GM06990 (cell line): ENCODE measurements at regions not wholly inside any gene's neighbourhood (a gene's known extent, or its start where the extent isn't known, plus 50 kb on each side); places are given as distances from the start of the nearest gene placed in this dataset.

Experiments
- DNase-seq: peaks from one replicate; pipeline ENCODE4 v3.0.0-alpha.2; 2011; ENCODE audit not compliant: insufficient read length; ENCODE audit errors: extremely low read depth
- H3K27me3 ChIP-seq: replicated peaks from 2 replicates; pipeline ENCODE4 v1.6.0; 2011; ENCODE audit warnings: low read length; ENCODE audit not compliant: control insufficient read depth, insufficient read depth
- H3K36me3 ChIP-seq: 2 replicates; pipeline ENCODE4 v1.5.1; 2011; ENCODE audit warnings: low read length; ENCODE audit not compliant: control insufficient read depth, insufficient read depth
- H3K4me3 ChIP-seq: replicated peaks from 2 replicates; pipeline ENCODE4 v1.5.1; 2011; ENCODE audit warnings: low read depth, mild to moderate bottlenecking, control low read depth, low read length
- TF ChIP-seq, protein P1 (sequence below): IDR thresholded peaks from 2 replicates; pipeline ENCODE4 v1.5.1; 2011; ENCODE audit warnings: low read length, control low read depth, mild to moderate bottlenecking, inconsistent platforms; ENCODE audit not compliant: insufficient read depth, poor library complexity, severe bottlenecking

DNA sequence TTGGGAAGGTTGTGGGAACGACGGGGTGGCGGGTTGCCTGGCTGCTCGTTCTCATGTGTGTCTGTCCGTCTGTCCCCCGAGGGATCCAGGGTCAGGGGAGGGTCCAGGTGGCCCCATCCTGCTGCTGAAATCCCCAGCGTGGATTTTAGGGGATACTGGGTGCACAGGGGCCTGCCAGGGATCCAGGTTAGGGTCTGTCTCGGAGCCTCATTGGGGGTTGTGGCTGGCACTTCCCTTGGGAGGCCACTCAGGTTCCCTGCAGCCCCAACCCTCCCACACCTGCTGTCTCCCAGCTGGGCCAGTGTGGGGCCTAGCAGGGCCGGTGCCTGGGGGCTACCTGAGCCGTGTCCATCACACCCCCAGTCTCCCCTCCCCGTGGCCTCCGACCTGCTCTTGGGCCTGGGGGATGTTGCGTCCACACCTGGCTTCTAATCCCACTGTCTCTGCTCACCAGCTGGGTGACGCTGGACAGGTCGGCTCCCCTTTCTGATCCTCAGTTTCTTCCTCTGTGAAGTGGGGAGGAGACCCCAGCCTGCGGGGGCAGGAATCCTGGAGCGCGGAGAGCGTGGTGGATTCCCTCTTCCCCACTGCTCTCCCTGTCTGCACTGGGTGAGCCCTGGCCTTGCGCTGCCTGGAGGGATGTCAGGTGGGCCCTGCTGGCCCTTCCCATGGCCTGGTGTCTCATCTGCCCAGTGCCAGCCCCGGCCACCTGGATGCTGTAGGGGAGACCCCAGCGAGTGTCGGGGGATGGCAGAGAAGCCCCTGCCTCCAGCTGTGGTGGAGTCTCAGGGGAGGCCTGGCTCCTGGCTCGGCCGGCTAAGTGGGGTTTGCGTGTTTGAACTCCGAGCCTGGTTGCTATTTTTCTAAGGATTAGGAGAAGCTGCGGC lies 81.6 kb downstream of the UNCX start:
- no peak for DNase-seq
- TF ChIP-seq, protein P1, sequence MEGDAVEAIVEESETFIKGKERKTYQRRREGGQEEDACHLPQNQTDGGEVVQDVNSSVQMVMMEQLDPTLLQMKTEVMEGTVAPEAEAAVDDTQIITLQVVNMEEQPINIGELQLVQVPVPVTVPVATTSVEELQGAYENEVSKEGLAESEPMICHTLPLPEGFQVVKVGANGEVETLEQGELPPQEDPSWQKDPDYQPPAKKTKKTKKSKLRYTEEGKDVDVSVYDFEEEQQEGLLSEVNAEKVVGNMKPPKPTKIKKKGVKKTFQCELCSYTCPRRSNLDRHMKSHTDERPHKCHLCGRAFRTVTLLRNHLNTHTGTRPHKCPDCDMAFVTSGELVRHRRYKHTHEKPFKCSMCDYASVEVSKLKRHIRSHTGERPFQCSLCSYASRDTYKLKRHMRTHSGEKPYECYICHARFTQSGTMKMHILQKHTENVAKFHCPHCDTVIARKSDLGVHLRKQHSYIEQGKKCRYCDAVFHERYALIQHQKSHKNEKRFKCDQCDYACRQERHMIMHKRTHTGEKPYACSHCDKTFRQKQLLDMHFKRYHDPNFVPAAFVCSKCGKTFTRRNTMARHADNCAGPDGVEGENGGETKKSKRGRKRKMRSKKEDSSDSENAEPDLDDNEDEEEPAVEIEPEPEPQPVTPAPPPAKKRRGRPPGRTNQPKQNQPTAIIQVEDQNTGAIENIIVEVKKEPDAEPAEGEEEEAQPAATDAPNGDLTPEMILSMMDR, result no peak
- H3K27me3 ChIP-seq, result no peaks in the 10 kb centered on the region
- no peaks in the 10 kb centered on the region for H3K36me3 ChIP-seq
- H3K4me3 ChIP-seq, result no peak overlapping the region

DNA sequence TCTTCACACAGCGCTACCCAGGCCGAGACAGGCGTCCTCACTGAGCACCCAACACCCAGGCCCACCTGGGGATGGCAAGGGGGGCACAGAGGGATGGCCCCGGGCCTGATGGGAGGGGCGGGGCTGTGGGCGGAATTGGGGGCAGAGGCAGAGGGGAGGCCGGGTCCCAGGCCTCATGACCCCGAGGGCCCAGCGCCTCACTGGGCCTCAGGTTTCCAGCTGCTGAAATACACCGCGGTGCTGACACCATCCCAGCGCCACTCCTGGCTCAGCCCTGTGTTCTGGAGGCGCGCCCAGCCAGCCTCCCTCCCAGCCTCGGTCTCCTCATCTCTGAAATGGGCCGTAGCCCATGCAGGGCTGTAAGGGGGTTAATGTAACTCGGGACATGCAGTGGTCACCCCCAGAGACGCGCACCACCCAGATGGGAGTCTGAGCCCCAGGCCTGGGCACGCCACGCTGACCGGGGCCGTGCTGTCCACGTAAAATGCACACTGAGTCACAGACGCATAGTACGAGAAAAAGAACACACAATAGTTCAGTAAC lies 82.3 kb downstream of the UNCX start:
- TF ChIP-seq, protein P1, result no peak
- no peaks in the 10 kb centered on the region for H3K36me3 ChIP-seq
- DNase-seq, result no peak
- H3K4me3 ChIP-seq, result no peak overlapping the region
- H3K27me3 ChIP-seq, result no peaks in the 10 kb centered on the region

DNA sequence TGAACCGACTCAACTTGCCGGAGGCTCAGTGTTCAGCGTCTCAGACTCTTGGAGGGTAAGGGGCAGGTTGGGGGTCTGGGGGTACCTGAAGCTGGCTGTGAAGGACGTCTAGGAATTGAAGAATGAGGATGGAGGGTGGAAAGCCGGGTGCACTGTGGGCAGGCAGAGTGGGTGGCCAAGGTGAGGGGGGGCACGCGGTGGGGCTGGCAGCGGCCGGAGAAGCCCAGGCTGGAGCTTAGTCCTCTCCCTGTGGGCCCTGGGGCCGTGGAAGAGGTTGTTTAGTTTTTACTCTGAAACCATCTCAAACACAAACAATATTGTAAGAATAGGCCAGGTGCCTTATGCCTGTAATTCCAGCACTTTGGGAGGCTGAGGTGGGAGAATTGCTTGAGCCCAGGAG lies 83.4 kb downstream of the UNCX start:
- no peaks in the 10 kb centered on the region for H3K27me3 ChIP-seq
- no peaks in the 10 kb centered on the region for H3K36me3 ChIP-seq
- no peak for DNase-seq
- TF ChIP-seq, protein P1, result no peak
- H3K4me3 ChIP-seq, result no peak overlapping the region

DNA sequence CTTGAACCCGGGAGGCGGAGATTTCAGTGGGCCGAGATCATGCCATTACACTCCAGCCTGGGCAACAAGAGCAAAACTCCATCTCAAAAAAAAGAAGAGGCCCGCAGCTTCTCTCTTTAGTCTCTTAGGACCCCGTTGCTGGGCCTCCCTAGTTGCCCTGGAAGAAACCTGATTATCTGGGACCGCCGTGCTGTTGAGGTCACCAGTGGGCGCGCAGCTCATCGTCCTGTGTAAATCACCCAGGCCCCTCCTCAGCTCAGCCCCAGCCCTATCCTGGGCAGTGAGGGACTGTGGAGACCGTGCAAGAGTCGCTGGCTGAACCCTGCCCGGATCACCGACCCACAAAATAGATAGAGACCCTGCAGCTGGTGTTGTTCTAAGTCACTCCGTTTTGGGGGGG lies 85.0 kb downstream of the UNCX start:
- H3K4me3 ChIP-seq, result no peak overlapping the region
- H3K36me3 ChIP-seq, result no peaks in the 10 kb centered on the region
- DNase-seq, result no peak
- TF ChIP-seq, protein P1, result no peak
- no peaks in the 10 kb centered on the region for H3K27me3 ChIP-seq

- no peaks in the 10 kb centered on the region for H3K36me3 ChIP-seq
- TF ChIP-seq, protein P1, result no peak
- H3K27me3 ChIP-seq, result no peaks in the 10 kb centered on the region
- no peak for DNase-seq
- no peak overlapping the region for H3K4me3 ChIP-seq
These were observed 85.4 kb downstream of the UNCX start for GRCh38 chr7:1318051-1318450.
